OCI-LY3 (cell line): ENCODE measurements at regions not wholly inside any gene's neighbourhood (a gene's known extent, or its start where the extent isn't known, plus 50 kb on each side); places are given as distances from the start of the nearest gene placed in this dataset.

Experiments used
- CTCF ChIP-seq: fragments of 200-600, 300-600 bp; sonication (generic); IDR thresholded peaks from 2 replicates; pipeline ENCODE4 v1.5.1; 2014; ENCODE audit warnings: antibody characterized with exemption, low read length, low read depth
- EZH2phosphoT487 ChIP-seq: fragments of 200-600 bp; shearing (Covaris generic); IDR thresholded peaks from 2 replicates; pipeline ENCODE4 v1.6.1; 2018; ENCODE audit warnings: antibody characterized with exemption, mixed run types, low read depth

- no peak for TF ChIP-seq CTCF
- TF ChIP-seq EZH2phosphoT487 = no peak
Measured at GRCh38 chr6:138722425-138723371, 50.9 kb upstream of the CCDC28A start.
